HS-27A (cell line): ENCODE measurements at regions not wholly inside any gene's neighbourhood (a gene's known extent, or its start where the extent isn't known, plus 50 kb on each side); places are given as distances from the start of the nearest gene placed in this dataset.

Experiments
- DNase-seq: peaks from one replicate; pipeline ENCODE4 v3.0.0-alpha.2; 2012; ENCODE audit warnings: low read depth, missing footprints

- no peak for DNase-seq
These were observed 182.0 kb downstream of the GPX5 start for GRCh38 chr6:28707387-28708282.

- no peak for DNase-seq
These were observed 184.0 kb downstream of the GPX5 start for GRCh38 chr6:28709478-28710349.

GRCh38 chr6:28710466-28711191 is 184.9 kb downstream of the GPX5 start:
- DNase-seq, result peak; percentile 73

- DNase-seq, result no peak
These were observed 185.6 kb downstream of the GPX5 start for GRCh38 chr6:28711325-28711724.

- no peak for DNase-seq
These were observed 186.2 kb downstream of the GPX5 start for GRCh38 chr6:28711788-28712341.

- no peak for DNase-seq
These were observed 187.3 kb downstream of the GPX5 start for GRCh38 chr6:28712982-28713381.

GRCh38 chr6:28719275-28719940 is 193.7 kb downstream of the GPX5 start:
- DNase-seq, result no peak

GRCh38 chr6:28720357-28721231 is 194.9 kb downstream of the GPX5 start:
- DNase-seq, result no peak

- DNase-seq, result no peak
These were observed 195.7 kb downstream of the GPX5 start for GRCh38 chr6:28721372-28721771.

GRCh38 chr6:28724395-28724794 is 198.7 kb downstream of the GPX5 start:
- no peak for DNase-seq

GRCh38 chr6:28725274-28725809 is 198.4 kb downstream of the TRIM27 start:
- DNase-seq, result no peak

- DNase-seq, result no peak
These were observed 197.9 kb downstream of the TRIM27 start for GRCh38 chr6:28725890-28726348.

GRCh38 chr6:28726569-28727309 is 197.0 kb downstream of the TRIM27 start:
- no peak for DNase-seq

- no peak for DNase-seq
These were observed 196.1 kb downstream of the TRIM27 start for GRCh38 chr6:28727559-28728211.

- DNase-seq, result no peak
These were observed 194.0 kb downstream of the TRIM27 start for GRCh38 chr6:28729501-28730402.

GRCh38 chr6:28732052-28732451 is 191.7 kb downstream of the TRIM27 start:
- no peak for DNase-seq

- DNase-seq, result no peak
These were observed 189.3 kb downstream of the TRIM27 start for GRCh38 chr6:28734443-28734959.
